ENCODE measurements at regions not wholly inside any gene's neighbourhood (a gene's known extent, or its start where the extent isn't known, plus 50 kb on each side); places are given as distances from the start of the nearest gene placed in this dataset.
"Not testable (repeated sequence)": the region's sequence is repeated elsewhere in the genome, so short reads cannot be mapped to it uniquely, and the experiment has no call there.

DNA sequence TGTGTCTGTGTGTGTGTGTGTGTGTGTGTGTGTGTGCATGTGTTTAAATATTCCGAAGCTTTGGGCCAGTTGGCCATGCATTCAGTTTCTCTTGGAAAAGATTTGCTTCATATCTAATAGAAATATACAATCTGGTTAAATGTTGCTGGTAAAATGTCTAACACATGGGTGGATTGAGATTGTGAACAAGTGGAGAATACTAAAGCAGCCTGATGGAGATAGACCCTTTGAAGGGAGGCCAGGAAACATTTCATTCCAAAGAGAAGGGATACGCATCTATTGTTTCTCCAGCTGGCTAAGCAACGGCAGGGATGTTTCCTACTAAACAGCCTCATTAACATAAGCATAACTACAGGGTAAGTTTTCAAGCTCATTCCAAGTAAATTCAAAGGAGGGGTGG, 257.5 kb upstream of the PTBP2 start:
- no peak for DNase-seq (ENCODE audit: extremely low read depth, low read depth)

- no peak for DNase-seq (ENCODE audit: extremely low read depth, low read depth)
Observed at GRCh38 chr1:96464522-96464921, 257.1 kb upstream of the PTBP2 start.

DNA sequence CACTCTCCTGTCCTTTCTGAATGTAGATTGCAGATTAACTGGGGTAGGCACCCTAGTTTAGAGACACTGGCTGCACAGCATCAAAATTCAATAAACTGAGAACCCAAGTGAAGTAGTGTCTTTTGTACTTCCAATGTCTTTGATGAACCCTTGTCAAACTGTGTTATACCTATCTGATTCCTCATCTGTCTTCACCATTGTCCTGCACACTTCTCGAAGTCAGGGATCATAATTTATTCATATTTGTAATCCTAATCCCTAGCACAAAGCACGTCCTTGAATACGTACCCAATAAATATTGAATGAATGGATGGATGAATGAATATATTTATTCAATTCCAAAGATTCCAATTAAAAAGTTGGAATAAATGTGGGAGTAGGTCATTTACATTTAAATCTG, 256.6 kb upstream of the PTBP2 start:
- DNase-seq (ENCODE audit: extremely low read depth, low read depth) = no peak

DNA sequence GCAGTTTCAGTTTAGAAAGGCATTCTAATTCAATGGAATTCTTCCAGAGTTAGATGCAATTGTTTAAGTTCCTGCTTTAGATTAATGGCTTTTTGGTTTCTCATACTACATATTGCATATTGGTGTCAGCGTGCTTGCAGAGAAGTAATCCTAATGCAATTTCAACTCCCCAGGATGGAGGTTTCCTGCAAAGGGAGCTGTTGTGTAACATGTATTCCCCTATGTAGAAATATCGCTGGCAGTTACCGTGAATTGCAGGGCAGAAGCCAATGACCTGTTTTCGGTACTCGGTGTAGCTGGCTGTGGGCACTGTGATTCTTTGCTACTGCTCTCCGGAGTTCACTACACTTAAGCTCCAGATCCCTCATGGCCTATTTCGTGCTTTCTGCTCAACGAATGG, 256.1 kb upstream of the PTBP2 start:
- DNase-seq (ENCODE audit: extremely low read depth, low read depth) = no peak

GRCh38 chr1:96466842-96467241, 254.7 kb upstream of the PTBP2 start:
- DNase-seq (ENCODE audit: extremely low read depth, low read depth) = no peak

- not testable (repeated sequence) for DNase-seq (ENCODE audit: extremely low read depth, low read depth)
Observed at GRCh38 chr1:96469726-96470125, 251.9 kb upstream of the PTBP2 start.

DNA sequence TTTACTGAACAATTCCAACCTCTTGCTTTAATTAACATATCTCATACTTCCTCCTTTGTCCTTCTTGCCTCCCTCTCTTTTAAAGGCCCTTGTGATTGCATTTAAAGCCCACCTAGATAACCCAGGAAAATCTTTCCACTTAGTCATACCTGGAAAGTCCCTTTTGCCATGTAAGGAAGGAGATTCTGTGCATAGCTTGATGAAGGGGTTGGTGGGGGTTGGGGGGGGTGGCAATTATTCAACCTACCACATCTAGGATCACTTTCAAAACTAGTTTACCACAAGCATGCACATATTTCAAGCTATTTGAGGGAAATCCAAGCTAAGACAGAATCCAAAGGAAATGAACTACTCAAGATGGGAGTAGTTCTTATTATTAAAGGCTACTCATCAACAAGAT, 249.1 kb upstream of the PTBP2 start:
- DNase-seq (ENCODE audit: extremely low read depth, low read depth) = no peak

DNA sequence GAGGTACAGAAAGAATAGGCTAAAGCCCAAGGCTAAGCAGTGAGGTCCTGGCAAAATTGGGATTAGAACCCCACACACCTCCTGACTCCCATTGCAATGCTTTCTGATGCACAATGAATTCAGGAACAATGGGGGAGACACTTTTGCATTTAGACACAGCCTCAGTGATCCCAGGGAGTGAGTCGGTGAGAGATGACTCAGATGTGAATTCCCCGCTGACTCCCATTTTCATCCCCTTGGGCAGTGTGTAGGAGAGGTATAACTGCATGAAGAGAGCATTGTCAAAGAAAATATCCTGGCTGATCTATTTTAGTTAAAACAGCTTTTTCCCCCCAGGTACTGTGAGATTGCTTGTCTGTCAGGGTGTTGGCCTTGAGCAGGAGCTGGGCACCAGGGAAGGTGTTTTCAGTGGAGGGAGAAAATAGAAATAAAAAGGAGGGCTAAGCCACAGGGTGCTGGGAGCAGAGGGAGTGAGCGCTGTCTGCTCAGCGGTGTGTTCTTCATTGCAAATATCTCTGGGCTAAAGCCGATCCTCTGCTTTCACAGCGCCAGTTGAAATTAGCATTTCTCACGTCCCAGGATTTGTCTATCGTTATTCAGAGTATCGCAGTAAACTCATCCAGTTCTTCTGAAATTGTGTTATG, 247.7 kb upstream of the PTBP2 start:
- DNase-seq (ENCODE audit: extremely low read depth, low read depth) = no peak

DNA sequence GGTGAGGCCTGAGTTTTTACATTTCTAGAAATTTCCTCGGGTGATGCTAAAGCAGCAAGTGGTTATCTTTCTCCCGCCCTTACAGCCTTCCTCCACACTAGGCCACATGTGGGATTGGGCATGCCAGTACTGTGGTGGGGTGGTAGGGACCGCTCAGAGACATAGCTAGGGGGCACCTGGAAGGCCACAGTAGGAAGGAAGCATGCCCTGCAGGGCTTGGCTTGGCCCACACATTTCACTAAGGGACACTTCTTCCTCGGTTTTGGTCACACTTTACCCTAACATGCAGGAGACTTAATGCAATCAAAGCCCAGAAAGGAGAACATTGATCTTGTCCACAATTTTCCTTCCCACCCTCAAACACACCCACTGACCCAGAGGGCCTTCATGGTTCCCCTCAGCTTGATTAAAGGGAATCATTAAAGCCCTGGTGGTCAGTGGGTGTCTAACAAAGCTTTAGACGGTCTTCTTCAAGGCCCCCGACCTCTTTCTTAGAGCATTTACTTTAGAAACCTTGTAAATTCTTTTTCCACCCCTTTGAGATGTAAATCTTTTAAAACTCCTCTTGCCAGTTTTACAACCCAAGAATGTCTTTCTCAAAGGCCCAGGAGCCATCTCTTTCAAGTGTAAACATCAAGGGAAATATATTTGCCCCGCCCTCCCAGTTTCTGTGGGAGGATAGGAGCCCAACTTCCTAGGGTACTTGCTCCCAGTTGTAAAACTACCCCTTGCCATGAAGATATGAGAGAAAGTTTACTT, 246.4 kb upstream of the PTBP2 start:
- no peak for DNase-seq (ENCODE audit: extremely low read depth, low read depth)

DNA sequence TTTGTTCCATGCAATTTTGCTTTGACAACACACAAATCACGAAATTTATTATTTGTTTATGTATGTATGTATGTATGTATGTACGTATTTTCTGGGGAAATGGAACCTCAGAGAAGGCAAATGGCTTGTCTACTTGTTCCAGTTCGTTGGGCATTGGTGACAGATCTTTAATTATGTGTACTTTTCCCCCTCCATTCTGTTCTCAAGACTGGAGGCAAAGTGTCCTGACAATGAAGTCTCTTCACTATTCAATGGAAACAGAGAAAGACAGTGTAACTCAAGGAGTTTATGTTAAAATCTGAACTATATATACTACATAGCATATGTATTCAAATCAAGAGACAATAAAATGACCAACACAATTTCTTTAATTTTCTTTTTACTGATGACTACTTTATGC, 245.7 kb upstream of the PTBP2 start:
- no peak for DNase-seq (ENCODE audit: extremely low read depth, low read depth)

GRCh38 chr1:96478228-96478627, 243.4 kb upstream of the PTBP2 start:
- no peak for DNase-seq (ENCODE audit: extremely low read depth, low read depth)

- no peak for DNase-seq (ENCODE audit: extremely low read depth, low read depth)
Observed at GRCh38 chr1:96481409-96481808, 240.2 kb upstream of the PTBP2 start.

- DNase-seq (ENCODE audit: extremely low read depth, low read depth) = no peak
Observed at GRCh38 chr1:96482616-96483015, 239.0 kb upstream of the PTBP2 start.

DNA sequence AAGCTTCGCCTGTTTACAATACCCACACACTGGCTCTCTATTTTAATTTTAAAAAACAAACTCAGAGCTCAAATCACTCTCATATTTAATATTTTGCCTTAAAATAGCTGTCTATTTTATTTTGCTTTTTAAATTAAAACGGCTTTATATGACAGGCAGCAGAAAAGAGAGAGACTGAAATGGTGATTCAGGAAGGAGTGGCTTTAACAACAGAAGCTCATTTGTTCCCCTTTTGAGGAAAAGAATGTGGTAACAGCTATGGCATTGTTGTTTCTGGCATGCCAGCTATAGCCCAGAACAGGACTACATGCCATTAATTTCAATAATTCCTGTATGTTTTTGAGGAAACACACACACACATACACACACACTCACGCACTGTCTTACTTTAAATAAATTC, 234.2 kb upstream of the PTBP2 start:
- DNase-seq (ENCODE audit: extremely low read depth, low read depth) = no peak

- DNase-seq (ENCODE audit: extremely low read depth, low read depth) = no peak
Observed at GRCh38 chr1:96487971-96488370, 233.6 kb upstream of the PTBP2 start.

DNA sequence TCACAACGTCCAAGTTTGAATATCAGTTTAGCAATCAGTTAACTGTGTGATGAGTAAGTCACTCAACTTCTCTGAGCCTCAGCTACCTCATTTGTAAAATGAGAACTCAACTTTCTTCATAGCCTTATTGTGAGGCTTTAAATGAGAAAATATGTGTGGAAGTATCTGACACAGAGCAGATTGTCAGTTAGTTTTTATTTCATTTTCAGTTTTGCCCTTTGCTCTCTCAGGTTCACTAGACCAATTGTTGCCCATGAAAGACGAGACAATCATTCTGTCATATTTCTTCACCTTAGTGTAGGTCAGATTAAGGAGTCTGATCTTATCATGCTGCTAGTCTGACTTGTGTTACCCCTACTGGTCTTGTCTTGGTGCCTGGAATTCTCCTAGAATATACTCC, 232.8 kb upstream of the PTBP2 start:
- DNase-seq (ENCODE audit: extremely low read depth, low read depth) = no peak

GRCh38 chr1:96492236-96492635, 229.3 kb upstream of the PTBP2 start:
- DNase-seq (ENCODE audit: extremely low read depth, low read depth) = no peak

DNA sequence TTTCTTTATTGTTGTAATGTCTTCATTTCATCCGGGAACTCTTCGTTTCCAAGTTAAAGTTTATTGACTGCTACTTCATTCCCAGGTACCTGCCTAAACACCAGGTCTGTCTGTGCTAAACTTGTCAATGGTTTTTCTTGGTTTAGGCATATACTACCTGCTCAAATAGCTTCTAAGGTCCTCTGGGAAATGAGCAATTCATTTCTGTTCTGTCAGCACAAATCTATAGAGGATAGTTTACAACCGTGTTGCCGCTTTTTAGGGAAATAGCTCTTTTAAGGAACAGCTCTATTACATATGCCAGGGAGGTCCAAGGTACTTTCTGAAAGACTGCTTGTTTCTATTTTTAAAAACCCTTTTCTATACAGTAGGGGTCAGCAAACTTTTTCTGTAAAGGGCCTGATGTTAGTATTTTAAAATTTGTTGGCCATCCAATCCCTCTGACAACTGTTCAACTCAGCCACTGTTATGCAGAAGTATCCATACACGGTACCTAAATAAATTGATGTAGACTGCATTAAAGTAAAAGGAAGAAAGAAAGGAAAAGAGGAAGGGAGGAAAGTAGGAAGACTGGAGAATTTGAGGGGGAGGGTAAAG, 222.7 kb upstream of the PTBP2 start:
- DNase-seq (ENCODE audit: extremely low read depth, low read depth) = no peak

GRCh38 chr1:96508233-96508632, 213.4 kb upstream of the PTBP2 start:
- DNase-seq (ENCODE audit: extremely low read depth, low read depth) = no peak

- no peak for DNase-seq (ENCODE audit: extremely low read depth, low read depth)
Observed at GRCh38 chr1:96509339-96509738, 212.2 kb upstream of the PTBP2 start.

DNA sequence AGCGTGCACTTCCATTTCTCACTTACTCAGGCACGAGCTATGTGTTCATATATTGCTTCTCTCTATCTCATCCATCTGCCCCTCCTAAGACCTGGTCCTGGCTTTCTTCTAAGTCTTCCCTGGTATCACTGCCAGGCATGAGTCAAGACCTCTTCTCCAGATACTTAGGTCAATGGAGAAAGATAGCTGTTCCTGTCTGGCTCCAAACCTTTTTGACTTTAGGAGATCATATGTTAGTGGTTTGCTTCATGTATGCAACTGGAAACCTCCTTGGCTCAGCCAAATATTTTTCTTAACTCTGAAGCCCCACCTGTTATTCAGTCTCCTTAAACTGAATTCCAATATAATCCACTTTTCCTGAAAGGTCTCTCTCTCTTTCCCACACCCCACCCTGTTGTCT, 211.6 kb upstream of the PTBP2 start:
- DNase-seq (ENCODE audit: extremely low read depth, low read depth) = no peak

DNA sequence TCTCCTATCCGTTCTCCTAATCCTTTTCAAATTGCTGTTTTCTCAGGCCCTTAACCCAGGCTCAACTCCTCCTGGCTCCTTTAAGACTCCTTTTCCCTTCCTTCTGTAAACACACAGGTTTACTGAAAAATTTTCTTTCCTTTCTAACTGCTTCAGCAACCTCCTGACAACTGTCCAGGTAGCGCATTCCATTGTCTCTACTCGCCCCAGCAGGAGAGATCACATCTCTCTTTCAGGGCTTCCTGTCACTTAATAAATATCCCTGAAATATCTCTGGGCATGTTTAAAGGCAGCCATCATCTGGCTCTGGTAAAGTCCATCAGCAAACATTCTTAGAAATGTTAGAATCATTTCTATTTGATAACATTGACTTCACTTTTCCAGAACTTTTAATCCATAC, 211.2 kb upstream of the PTBP2 start:
- no peak for DNase-seq (ENCODE audit: extremely low read depth, low read depth)
